ENCODE measurements at regions not wholly inside any gene's neighbourhood (a gene's known extent, or its start where the extent isn't known, plus 50 kb on each side); places are given as distances from the start of the nearest gene placed in this dataset.

- TF ChIP-seq, protein P1, sequence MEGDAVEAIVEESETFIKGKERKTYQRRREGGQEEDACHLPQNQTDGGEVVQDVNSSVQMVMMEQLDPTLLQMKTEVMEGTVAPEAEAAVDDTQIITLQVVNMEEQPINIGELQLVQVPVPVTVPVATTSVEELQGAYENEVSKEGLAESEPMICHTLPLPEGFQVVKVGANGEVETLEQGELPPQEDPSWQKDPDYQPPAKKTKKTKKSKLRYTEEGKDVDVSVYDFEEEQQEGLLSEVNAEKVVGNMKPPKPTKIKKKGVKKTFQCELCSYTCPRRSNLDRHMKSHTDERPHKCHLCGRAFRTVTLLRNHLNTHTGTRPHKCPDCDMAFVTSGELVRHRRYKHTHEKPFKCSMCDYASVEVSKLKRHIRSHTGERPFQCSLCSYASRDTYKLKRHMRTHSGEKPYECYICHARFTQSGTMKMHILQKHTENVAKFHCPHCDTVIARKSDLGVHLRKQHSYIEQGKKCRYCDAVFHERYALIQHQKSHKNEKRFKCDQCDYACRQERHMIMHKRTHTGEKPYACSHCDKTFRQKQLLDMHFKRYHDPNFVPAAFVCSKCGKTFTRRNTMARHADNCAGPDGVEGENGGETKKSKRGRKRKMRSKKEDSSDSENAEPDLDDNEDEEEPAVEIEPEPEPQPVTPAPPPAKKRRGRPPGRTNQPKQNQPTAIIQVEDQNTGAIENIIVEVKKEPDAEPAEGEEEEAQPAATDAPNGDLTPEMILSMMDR (IDR thresholded peaks at IDR 0.05; ENCODE audit: extremely low read depth in 1 of 2, insufficient read depth in 1 of 2, low read depth in 1 of 2, low read length in 2 of 2), result no peak
- TF ChIP-seq POLR2A (IDR thresholded peaks at IDR 0.05; ENCODE audit: low read depth, low read length) (no peak), JUN (IDR thresholded peaks at IDR 0.05; ENCODE audit: borderline replicate concordance, insufficient read depth, insufficient read length, low read depth) (no peak), POLR2AphosphoS5 (IDR thresholded peaks at IDR 0.05; ENCODE audit: insufficient read depth, low read depth, low read length) (no peak), MYC (IDR thresholded peaks at IDR 0.05; ENCODE audit: low read depth, low read length) (no peak), EZH2 (IDR thresholded peaks at IDR 0.05; ENCODE audit: borderline replicate concordance, low read depth, low read length, severe bottlenecking) (no peak), MAX (IDR thresholded peaks at IDR 0.05; ENCODE audit: insufficient read depth, insufficient read length) (no peak), GATA2 (IDR thresholded peaks at IDR 0.05; ENCODE audit: insufficient read depth, insufficient read length, low read depth, low read length) (no peak)
Observed at GRCh38 chr12:125340791-125341190, 275.6 kb downstream of the AACS start.

Measured in endothelial cell of umbilical vein (primary cell).